Activated CD8-positive, alpha-beta memory T cell treated with anti-CD3 and anti-CD28 coated beads for 48 hours (primary cell): ENCODE measurements at regions not wholly inside any gene's neighbourhood (a gene's known extent, or its start where the extent isn't known, plus 50 kb on each side); places are given as distances from the start of the nearest gene placed in this dataset.
"Not testable (repeated sequence)": the region's sequence is repeated elsewhere in the genome, so short reads cannot be mapped to it uniquely, and the experiment has no call there.

Source experiments
- DNase-seq, 3 experiments: peaks; one replicate each; pipeline ENCODE4 v3.0.0-alpha.2; 2020; ENCODE audit warnings: low read depth in 2 of 3, low spot score in 2 of 3

GRCh38 chr7:153930696-153931095 is 121.5 kb upstream of the DPP6 start:
- no peak for DNase-seq

- no peak for DNase-seq
Measured at GRCh38 chr7:153934048-153934447, 118.2 kb upstream of the DPP6 start.

DNA sequence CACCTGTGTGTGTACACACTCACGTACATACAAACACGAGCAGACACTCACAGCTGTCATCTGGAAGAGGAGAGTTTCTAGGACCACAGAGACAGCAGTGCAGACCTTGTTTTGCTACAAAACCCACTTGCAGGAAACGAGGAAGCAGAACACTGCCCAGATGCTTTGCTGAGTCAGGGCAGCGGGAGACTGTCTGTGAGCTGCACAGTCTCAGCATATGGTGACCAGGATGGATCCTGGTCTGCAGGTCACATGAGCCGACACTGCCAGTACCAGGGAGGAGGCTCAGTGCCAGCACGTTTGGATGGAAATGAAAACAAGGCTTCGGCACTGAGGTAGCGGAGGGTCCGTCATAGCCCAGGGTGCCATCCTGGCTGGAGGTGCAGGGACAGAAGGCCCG is 117.6 kb upstream of the DPP6 start:
- no peak for DNase-seq

DNA sequence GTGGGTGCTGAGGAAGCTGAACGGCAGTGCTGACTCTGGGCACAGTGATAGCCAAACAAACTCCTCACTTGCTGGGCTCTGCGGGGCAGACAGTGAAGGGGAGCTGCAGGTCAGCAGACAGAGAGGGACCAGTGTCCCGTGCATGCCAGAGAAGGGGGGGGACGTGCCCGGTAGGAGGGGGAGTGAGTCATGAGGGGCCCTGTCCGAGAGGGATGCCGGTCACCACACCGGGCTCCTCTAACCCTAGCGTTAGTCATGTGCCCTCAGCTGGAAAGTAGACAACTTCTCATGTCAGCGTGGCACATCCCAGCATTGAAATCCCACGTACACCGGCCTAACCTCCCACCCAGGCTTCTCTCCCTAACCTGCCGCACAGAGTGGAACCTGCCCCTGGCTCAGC is 117.1 kb upstream of the DPP6 start:
- DNase-seq: no peak

GRCh38 chr7:153938451-153938850 is 113.7 kb upstream of the DPP6 start:
- DNase-seq: no peak

GRCh38 chr7:153939177-153939576 is 113.0 kb upstream of the DPP6 start:
- no peak for DNase-seq

GRCh38 chr7:153939654-153940053 is 112.5 kb upstream of the DPP6 start:
- no peak for DNase-seq

DNA sequence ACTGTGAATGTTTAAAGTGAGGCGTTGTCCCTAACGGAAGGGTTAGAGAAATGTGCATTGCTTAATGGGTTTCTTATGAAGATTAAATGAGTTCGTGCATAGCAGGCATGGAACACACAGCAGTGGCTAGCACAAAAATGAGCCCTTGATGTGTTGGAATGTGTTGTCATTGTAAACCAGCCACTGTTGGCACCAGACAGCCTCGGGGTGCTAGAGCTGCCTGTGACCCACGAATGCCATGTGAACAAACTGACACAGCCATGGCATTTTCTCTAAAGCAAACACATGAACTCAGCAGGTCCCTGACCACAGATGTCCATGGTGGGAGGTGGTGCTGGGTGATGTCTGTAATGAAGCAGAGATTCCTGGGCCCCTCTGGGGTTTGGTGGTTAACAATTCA is 111.1 kb upstream of the DPP6 start:
- no peak for DNase-seq

GRCh38 chr7:153942036-153942435 is 110.2 kb upstream of the DPP6 start:
- DNase-seq: no peak

DNA sequence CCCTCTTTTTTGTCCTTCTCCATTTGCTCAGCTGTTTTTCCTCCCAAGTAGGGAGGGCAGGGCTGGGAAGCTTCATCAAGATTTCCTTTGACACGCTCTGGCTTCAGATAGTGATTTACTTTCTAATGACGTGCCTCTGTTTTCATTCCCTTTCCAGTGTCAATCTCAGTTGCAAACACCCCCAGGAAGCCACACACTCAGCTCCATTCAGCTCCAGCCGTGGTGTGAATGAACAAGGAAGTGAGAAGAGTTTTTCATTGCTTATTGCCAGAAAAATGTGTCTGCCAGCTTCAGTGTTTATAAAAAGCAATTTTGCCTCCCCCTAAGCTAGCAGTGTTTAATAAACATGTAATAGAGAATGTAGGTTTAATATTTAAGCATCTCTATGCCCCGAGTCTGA is 108.7 kb upstream of the DPP6 start:
- DNase-seq: no peak

DNA sequence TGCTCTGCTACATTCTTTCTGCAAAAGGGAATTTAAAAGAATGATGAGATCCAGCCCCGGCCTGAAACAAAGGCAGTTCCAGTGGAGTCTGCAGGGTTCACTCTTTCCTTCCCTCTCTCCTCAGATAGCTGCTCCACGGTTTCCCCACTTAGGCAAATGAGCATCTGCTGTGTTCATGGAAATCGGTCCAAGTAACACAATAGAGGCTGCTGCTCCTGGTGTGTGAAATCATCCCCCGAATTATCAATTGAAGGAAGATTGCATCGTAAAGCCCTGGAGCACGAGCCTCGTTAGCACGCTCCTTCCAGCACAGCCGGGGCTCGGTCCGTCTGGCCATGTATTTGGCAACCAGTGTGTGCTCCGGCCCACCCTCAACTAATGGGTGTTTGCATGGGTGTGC is 108.3 kb upstream of the DPP6 start:
- DNase-seq: no peak

DNA sequence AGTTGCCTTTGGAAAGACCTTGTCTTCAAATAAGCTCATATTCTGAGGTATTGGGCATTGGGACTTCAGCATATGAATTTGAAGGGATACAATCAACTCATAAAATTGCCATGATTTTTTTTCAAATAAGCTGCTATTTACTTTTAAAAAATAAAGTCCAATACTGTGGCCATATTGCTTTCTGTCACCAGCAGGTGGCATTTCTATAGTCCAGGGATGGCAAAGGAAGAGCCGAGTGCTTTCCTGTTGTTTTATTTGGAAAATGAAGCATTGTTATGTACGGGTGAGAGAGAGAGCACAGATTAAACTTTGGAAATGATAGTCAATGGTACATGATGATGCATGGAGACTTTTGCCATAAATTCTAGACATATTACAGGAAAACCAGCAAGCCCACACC is 104.1 kb upstream of the DPP6 start:
- no peak for DNase-seq

GRCh38 chr7:153951316-153951715 is 100.9 kb upstream of the DPP6 start:
- no peak for DNase-seq

GRCh38 chr7:153954477-153954876 is 97.7 kb upstream of the DPP6 start:
- DNase-seq: no peak

GRCh38 chr7:153957677-153958076 is 94.5 kb upstream of the DPP6 start:
- DNase-seq: not testable (repeated sequence)

DNA sequence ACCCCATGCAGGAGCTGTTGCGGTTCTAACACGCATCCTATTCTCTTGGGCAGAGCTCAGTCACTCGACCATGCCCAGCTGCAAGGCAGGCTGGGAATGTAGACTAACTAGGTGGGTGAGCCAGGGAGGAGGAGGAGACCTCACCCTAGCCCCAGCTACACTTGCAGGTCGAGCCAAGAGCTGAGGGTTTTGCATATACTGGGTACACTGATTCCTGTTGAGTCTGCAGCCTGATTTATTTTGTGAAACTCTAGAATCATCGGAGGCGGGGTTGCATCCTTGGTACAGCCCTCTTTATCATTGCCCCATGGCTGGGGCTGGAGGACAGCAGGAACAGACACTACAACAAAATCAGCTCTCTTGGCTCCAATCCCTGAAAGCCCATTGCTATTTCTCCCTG is 93.8 kb upstream of the DPP6 start:
- not testable (repeated sequence) for DNase-seq

- DNase-seq: not testable (repeated sequence)
Measured at GRCh38 chr7:153958789-153959188, 93.4 kb upstream of the DPP6 start.

DNA sequence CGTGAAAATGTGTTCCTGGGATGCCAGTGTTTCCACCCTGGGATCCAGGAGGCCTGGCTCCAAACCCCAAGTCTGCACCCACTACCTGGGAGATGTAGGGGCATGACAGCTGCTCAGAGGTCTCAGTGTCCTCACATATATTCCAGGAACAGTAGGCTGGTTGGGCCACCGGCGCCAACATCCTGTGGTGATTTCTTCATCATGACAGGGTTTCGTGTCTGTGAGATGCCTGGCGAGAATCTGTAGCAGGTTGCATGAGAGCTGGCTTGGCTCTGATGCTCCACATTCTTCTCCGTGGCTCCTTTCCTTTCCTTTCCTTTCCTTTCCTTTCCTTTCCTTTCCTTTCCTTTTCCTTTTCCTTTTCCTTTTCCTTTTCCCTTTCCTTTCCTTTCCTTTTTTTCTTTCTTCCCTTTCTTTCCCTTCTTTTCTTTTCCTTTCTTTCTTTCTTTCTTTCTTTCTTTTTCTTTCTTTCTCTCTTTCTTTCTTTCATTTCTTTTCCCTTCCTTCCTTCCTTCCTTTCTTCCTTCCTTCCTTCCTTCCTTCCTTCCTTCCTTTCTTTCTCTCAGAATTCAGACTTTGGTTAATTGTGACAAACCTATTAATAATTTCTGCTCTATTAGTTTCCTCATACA is 87.6 kb upstream of the DPP6 start:
- DNase-seq: not testable (repeated sequence)

GRCh38 chr7:153969016-153969415 is 83.2 kb upstream of the DPP6 start:
- DNase-seq: not testable (repeated sequence)

DNA sequence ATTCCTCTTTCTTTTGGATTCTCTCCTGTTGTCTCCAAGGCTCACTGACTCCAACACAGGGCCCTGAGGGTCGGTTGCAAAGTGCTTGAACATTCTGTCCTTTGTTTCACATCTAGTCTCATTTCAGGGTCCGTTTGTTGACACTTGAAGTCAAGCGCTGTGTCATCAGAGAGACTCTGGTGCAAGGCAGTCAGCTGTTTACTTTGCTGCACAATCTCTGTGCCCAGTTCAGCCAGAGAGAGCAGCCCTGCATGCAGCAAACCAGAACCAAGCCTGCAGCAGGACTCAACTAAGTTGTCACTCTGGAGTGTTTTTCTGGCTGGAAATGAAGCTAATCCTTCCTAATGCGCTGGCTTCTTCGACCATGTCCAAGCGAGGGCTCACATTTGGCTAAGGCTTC is 77.6 kb upstream of the DPP6 start:
- DNase-seq: not testable (repeated sequence)

- not testable (repeated sequence) for DNase-seq
Measured at GRCh38 chr7:153976745-153977144, 75.5 kb upstream of the DPP6 start.

- DNase-seq: not testable (repeated sequence)
Measured at GRCh38 chr7:153983186-153983585, 69.0 kb upstream of the DPP6 start.

GRCh38 chr7:153989066-153989627 is 63.1 kb upstream of the DPP6 start:
- not testable (repeated sequence) for DNase-seq
